Stimulated activated naive CD4-positive, alpha-beta T cell (primary cell): ENCODE measurements at regions not wholly inside any gene's neighbourhood (a gene's known extent, or its start where the extent isn't known, plus 50 kb on each side); places are given as distances from the start of the nearest gene placed in this dataset.
"Not testable (repeated sequence)": the region's sequence is repeated elsewhere in the genome, so short reads cannot be mapped to it uniquely, and the experiment has no call there.

Experiments used
- DNase-seq, 6 experiments: peaks; one replicate each; lab custom pipeline; 2025; lab: John Stamatoyannopoulos, UW

GRCh38 chr9:20238921-20239320, 383.4 kb downstream of the MLLT3 start:
- no peak for DNase-seq

GRCh38 chr9:20237686-20238085, 384.6 kb downstream of the MLLT3 start:
- DNase-seq: no peak

- DNase-seq: no peak
Observed at GRCh38 chr9:20236676-20237075, 385.6 kb downstream of the MLLT3 start.

- DNase-seq: not testable (repeated sequence)
Observed at GRCh38 chr9:20235206-20235605, 387.1 kb downstream of the MLLT3 start.

- DNase-seq: no peak
Observed at GRCh38 chr9:20228096-20228495, 394.2 kb downstream of the MLLT3 start.

- DNase-seq: no peak
Observed at GRCh38 chr9:20227166-20227874, 395.0 kb downstream of the MLLT3 start.

- no peak for DNase-seq
Observed at GRCh38 chr9:20226345-20226744, 396.0 kb downstream of the MLLT3 start.

- no peak for DNase-seq
Observed at GRCh38 chr9:20225826-20226225, 396.5 kb downstream of the MLLT3 start.

- no peak for DNase-seq
Observed at GRCh38 chr9:20224756-20225155, 397.5 kb downstream of the MLLT3 start.

- no peak for DNase-seq
Observed at GRCh38 chr9:20220286-20220685, 402.0 kb downstream of the MLLT3 start.

GRCh38 chr9:20219437-20219836, 402.9 kb downstream of the MLLT3 start:
- no peak for DNase-seq

GRCh38 chr9:20217596-20217995, 404.7 kb downstream of the MLLT3 start:
- no peak for DNase-seq

- no peak for DNase-seq
Observed at GRCh38 chr9:20216438-20216837, 405.9 kb downstream of the MLLT3 start.

- no peak for DNase-seq
Observed at GRCh38 chr9:20215552-20215951, 406.7 kb downstream of the MLLT3 start.

- no peak for DNase-seq
Observed at GRCh38 chr9:20212806-20213205, 409.5 kb downstream of the MLLT3 start.

GRCh38 chr9:20209391-20210340, 412.6 kb downstream of the MLLT3 start:
- DNase-seq: peak in 5 of 6 experiments; percentile 6 to 72 (median 52)

GRCh38 chr9:20208961-20209371, 413.3 kb downstream of the MLLT3 start:
- DNase-seq: peak in 1 of 6 experiments; percentile 41

GRCh38 chr9:20208226-20208625, 414.1 kb downstream of the MLLT3 start:
- DNase-seq: no peak

GRCh38 chr9:20207176-20207575, 415.1 kb downstream of the MLLT3 start:
- no peak for DNase-seq

GRCh38 chr9:20205821-20206220, 416.5 kb downstream of the MLLT3 start:
- no peak for DNase-seq

- no peak for DNase-seq
Observed at GRCh38 chr9:20200991-20201431, 412.2 kb upstream of the SLC24A2 start.

- DNase-seq: no peak
Observed at GRCh38 chr9:20200581-20200980, 411.7 kb upstream of the SLC24A2 start.

- DNase-seq: no peak
Observed at GRCh38 chr9:20199111-20199510, 410.3 kb upstream of the SLC24A2 start.
